ENCODE measurements at regions not wholly inside any gene's neighbourhood (a gene's known extent, or its start where the extent isn't known, plus 50 kb on each side); places are given as distances from the start of the nearest gene placed in this dataset.

GRCh38 chr1:217135987-217136894 lies 413.0 kb upstream of the ESRRG start:
- TF ChIP-seq CTCF (conservative IDR thresholded peaks at IDR 0.05 in 1 of 2, IDR thresholded peaks at IDR 0.05 in 1 of 2; ENCODE audit: low read depth in 1 of 2, low read length in 2 of 2) (no peak), EZH2 (IDR thresholded peaks at IDR 0.05; ENCODE audit: low read length, missing control alignments) (no peak)

Measured in fibroblast of lung (primary cell).